Esophagus squamous epithelium (tissue), 4 donors: ENCODE measurements at regions not wholly inside any gene's neighbourhood (a gene's known extent, or its start where the extent isn't known, plus 50 kb on each side); places are given as distances from the start of the nearest gene placed in this dataset.

ENCODE experiments used
- POLR2A ChIP-seq, 4 donors: fragments of 450-650 bp; IDR thresholded peaks; one replicate each; pipeline ENCODE4 v1.6.1; 2017; ENCODE audit warnings: antibody characterized with exemption in 4 of 4, mild to moderate bottlenecking in 4 of 4, moderate library complexity in 3 of 4
- TF ChIP-seq, protein P1 (sequence below), 6 experiments: fragments of 450-650 bp in 4 of 6; fragments of 200-600 bp in 2 of 6; sonication (generic) in 2 of 6; IDR thresholded peaks; one replicate each; pipeline ENCODE4 v1.5.1; 2016 to 2019; ENCODE audit warnings: antibody characterized with exemption in 6 of 6, mild to moderate bottlenecking in 4 of 6, moderate library complexity in 4 of 6

DNA sequence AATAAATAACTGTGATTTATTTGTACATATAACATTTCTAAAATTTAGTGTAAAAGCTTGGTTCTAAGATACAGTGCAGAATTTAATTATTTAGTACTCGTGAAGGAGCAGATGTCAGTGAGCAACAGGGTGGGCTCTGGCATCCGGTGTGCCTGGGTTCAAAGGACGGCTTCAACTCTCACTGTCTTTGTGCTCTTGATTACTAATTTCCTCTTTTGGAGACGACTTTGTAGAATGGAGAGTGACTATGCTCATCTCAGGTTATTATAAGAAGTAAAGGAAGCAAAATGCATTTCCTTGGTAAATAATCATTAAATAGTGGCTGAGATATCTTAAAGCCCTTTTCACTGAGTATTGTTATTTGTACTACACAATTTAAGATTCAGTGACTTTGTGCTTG, 271.7 kb downstream of the ASXL3 start:
- TF ChIP-seq, protein P1, sequence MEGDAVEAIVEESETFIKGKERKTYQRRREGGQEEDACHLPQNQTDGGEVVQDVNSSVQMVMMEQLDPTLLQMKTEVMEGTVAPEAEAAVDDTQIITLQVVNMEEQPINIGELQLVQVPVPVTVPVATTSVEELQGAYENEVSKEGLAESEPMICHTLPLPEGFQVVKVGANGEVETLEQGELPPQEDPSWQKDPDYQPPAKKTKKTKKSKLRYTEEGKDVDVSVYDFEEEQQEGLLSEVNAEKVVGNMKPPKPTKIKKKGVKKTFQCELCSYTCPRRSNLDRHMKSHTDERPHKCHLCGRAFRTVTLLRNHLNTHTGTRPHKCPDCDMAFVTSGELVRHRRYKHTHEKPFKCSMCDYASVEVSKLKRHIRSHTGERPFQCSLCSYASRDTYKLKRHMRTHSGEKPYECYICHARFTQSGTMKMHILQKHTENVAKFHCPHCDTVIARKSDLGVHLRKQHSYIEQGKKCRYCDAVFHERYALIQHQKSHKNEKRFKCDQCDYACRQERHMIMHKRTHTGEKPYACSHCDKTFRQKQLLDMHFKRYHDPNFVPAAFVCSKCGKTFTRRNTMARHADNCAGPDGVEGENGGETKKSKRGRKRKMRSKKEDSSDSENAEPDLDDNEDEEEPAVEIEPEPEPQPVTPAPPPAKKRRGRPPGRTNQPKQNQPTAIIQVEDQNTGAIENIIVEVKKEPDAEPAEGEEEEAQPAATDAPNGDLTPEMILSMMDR (IDR thresholded peaks at IDR 0.05): no peak
- TF ChIP-seq POLR2A (IDR thresholded peaks at IDR 0.05): no peak
